ENCODE measurements at regions not wholly inside any gene's neighbourhood (a gene's known extent, or its start where the extent isn't known, plus 50 kb on each side); places are given as distances from the start of the nearest gene placed in this dataset.

DNA sequence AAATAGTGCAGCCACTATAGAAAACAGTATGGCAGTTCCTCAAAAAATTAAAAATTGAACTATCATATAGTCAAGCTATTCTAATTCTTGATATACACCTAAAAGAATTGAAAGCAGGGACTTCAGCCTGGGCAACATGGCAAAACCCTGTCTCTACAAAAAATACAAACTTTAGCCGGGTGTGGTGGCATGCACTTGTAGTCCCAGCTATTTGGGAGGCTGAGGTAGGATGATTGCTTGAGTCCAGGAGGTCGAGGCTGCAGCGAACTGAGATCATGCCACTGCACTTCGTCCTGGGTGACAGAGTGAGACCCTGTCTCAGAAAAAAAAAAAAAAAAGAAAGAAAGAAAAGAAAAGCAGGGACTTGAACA lies 64.0 kb upstream of the FOXN2 start:
- H3K27me3 ChIP-seq (ENCODE audit: insufficient read depth, low read length) = no peaks in the 10 kb centered on the region
- no peak overlapping the region for H2AFZ ChIP-seq (ENCODE audit: low read depth, low read length, poor library complexity, severe bottlenecking)
- CTCF ChIA-PET = no interaction called here
- H3K9me3 ChIP-seq (ENCODE audit: control insufficient read depth in 1 of 2, insufficient read depth in 1 of 2, low read depth in 1 of 2, low read length in 2 of 2) = no peaks in the 10 kb centered on the region
- ATAC-seq (no peak), DNase-seq (ENCODE audit: low read depth, low spot score) (no peak)
- BruUV-seq (replicated peaks) = no TSS peak
- no peak overlapping the region for H3K9ac ChIP-seq (ENCODE audit: low read length)
- no peaks in the 10 kb centered on the region for H3K9me2 ChIP-seq (ENCODE audit: insufficient read depth)
- H3K4me2 ChIP-seq (ENCODE audit: low read length) = no peak overlapping the region
- TF ChIP-seq SP1 (IDR thresholded peaks at IDR 0.05; ENCODE audit: low read depth) (no peak), SIN3A (IDR thresholded peaks at IDR 0.05; ENCODE audit: low read depth) (no peak), MAX (IDR thresholded peaks at IDR 0.05) (no peak), POLR2AphosphoS5 (IDR thresholded peaks at IDR 0.05; ENCODE audit: low read depth, low read length) (no peak), RAD21 (IDR thresholded peaks at IDR 0.05; ENCODE audit: low read depth) (no peak), YY1 (IDR thresholded peaks at IDR 0.05; ENCODE audit: extremely low read depth, insufficient replicate concordance, low read depth, low read length) (no peak), ELF1 (IDR thresholded peaks at IDR 0.05; ENCODE audit: borderline replicate concordance, low read depth) (no peak), CEBPB (IDR thresholded peaks at IDR 0.05; ENCODE audit: low read depth) (no peak), ZNF274 (IDR thresholded peaks at IDR 0.05; ENCODE audit: low read depth, low read length) (no peak), EGR1 (IDR thresholded peaks at IDR 0.05; ENCODE audit: low read depth) (no peak)
- RAD21 ChIA-PET (ENCODE audit: low non-redundant PET in 1 of 2, low total read pairs in 2 of 2, uncharacterized antibody in 2 of 2, unreplicated experiment in 2 of 2) = no interaction called here
- H3K4me1 ChIP-seq (ENCODE audit: control insufficient read depth in 1 of 2, insufficient read depth in 2 of 2, low read length in 2 of 2) = peaks cover 6 to 14% of the 10 kb centered on the region in 2 experiments
- no peak overlapping the region for H3K4me3 ChIP-seq (replicated peaks in 1 of 2; ENCODE audit: low read depth in 1 of 2, low read length in 2 of 2)
- no peaks in the 10 kb centered on the region for H4K20me1 ChIP-seq (ENCODE audit: insufficient read depth)
- H3K79me2 ChIP-seq (ENCODE audit: insufficient read depth, low read length) = no peaks in the 10 kb centered on the region
- intact Hi-C loops (cut with micrococcal nuclease) = no loop called here
- no peaks in the 10 kb centered on the region for H3K36me3 ChIP-seq (ENCODE audit: control insufficient read depth in 1 of 2, insufficient read depth in 2 of 2, low read length in 2 of 2)
- no peak overlapping the region for H3K27ac ChIP-seq (ENCODE audit: low read depth, low read length)
- POLR2A ChIA-PET = no interaction called here

DNA sequence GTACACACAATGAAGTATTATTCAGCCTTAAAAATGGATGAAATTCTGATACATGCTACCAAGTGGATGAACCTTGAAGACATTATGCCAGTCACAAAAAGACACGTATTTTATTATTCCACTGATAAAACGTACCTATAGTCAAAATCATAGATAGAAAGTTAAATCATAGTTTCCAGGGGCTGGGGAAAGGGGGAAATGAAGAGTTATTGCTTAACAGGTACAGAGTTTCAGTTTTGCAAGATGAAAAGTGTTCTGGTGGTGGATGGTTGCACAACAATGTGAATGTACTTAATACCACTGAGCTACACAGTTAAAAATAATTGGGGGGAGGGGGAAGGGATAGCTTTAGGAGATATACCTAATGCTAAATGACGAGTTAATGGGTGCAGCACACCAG lies 63.5 kb upstream of the FOXN2 start:
- Histone ChIP-seq H4K20me1 (ENCODE audit: insufficient read depth) (no peaks in the 10 kb centered on the region), H3K36me3 (ENCODE audit: control insufficient read depth in 1 of 2, insufficient read depth in 2 of 2, low read length in 2 of 2) (no peaks in the 10 kb centered on the region), H3K9ac (ENCODE audit: low read length) (no peak overlapping the region), H3K27ac (ENCODE audit: low read depth, low read length) (no peak overlapping the region), H2AFZ (ENCODE audit: low read depth, low read length, poor library complexity, severe bottlenecking) (no peak overlapping the region), H3K27me3 (ENCODE audit: insufficient read depth, low read length) (no peaks in the 10 kb centered on the region), H3K4me1 (ENCODE audit: control insufficient read depth in 1 of 2, insufficient read depth in 2 of 2, low read length in 2 of 2) (peaks cover 6 to 14% of the 10 kb centered on the region in 2 experiments), H3K9me2 (ENCODE audit: insufficient read depth) (no peaks in the 10 kb centered on the region), H3K9me3 (ENCODE audit: control insufficient read depth in 1 of 2, insufficient read depth in 1 of 2, low read depth in 1 of 2, low read length in 2 of 2) (no peaks in the 10 kb centered on the region), H3K79me2 (ENCODE audit: insufficient read depth, low read length) (no peaks in the 10 kb centered on the region), H3K4me3 (replicated peaks in 1 of 2; ENCODE audit: low read depth in 1 of 2, low read length in 2 of 2) (no peak overlapping the region), H3K4me2 (ENCODE audit: low read length) (no peak overlapping the region)
- ATAC-seq = no peak
- BruUV-seq (replicated peaks) = no TSS peak
- DNase-seq (ENCODE audit: low read depth, low spot score) = no peak
- ChIA-PET POLR2A (no interaction called here), RAD21 (ENCODE audit: low non-redundant PET in 1 of 2, low total read pairs in 2 of 2, uncharacterized antibody in 2 of 2, unreplicated experiment in 2 of 2) (no interaction called here), CTCF (no interaction called here)
- intact Hi-C loops (cut with micrococcal nuclease) = no loop called here
- no peak for TF ChIP-seq EZH2 (IDR thresholded peaks at IDR 0.05)
- no peak for TF ChIP-seq REST (IDR thresholded peaks at IDR 0.05; ENCODE audit: low read depth)
- no peak for TF ChIP-seq CBX3 (IDR thresholded peaks at IDR 0.05; ENCODE audit: low read depth)
- TF ChIP-seq CTCF (IDR thresholded peaks at IDR 0.05 in 2 of 3, conservative IDR thresholded peaks at IDR 0.05 in 1 of 3; ENCODE audit: borderline replicate concordance in 1 of 3, insufficient read depth in 1 of 3, low read depth in 2 of 3, low read length in 2 of 3) = no peak
- TF ChIP-seq YY1 (IDR thresholded peaks at IDR 0.05; ENCODE audit: extremely low read depth, insufficient replicate concordance, low read depth, low read length) = no peak
- no peak for TF ChIP-seq ELF1 (IDR thresholded peaks at IDR 0.05; ENCODE audit: borderline replicate concordance, low read depth)
- no peak for TF ChIP-seq FOSL1 (IDR thresholded peaks at IDR 0.05; ENCODE audit: low read depth)
- TF ChIP-seq POLR2AphosphoS5 (IDR thresholded peaks at IDR 0.05; ENCODE audit: low read depth, low read length) = no peak
- no peak for TF ChIP-seq ZNF274 (IDR thresholded peaks at IDR 0.05; ENCODE audit: low read depth, low read length)
- TF ChIP-seq POLR2A (IDR thresholded peaks at IDR 0.05; ENCODE audit: borderline replicate concordance, extremely low read depth, insufficient read depth, insufficient read length) = no peak
- no peak for TF ChIP-seq TCF7L2 (IDR thresholded peaks at IDR 0.05; ENCODE audit: borderline replicate concordance, extremely low read depth, insufficient read depth, insufficient read length)
- TF ChIP-seq SP1 (IDR thresholded peaks at IDR 0.05; ENCODE audit: low read depth) = no peak
